Stimulated activated CD4-positive, alpha-beta T cell treated with anti-CD3 and anti-CD28 coated beads, Interleukin-2, amount 100 ng/mL, for 24 hours (primary cell): ENCODE measurements at regions not wholly inside any gene's neighbourhood (a gene's known extent, or its start where the extent isn't known, plus 50 kb on each side); places are given as distances from the start of the nearest gene placed in this dataset.

Experiments used
- DNase-seq, 2 donors: peaks; one replicate each; pipeline ENCODE4 v3.0.0-alpha.2; 2020

- no peak for DNase-seq
Measured at GRCh38 chr11:10387206-10388083, 67.6 kb upstream of the AMPD3 start.

GRCh38 chr11:10388101-10388500 is 67.0 kb upstream of the AMPD3 start:
- no peak for DNase-seq

DNA sequence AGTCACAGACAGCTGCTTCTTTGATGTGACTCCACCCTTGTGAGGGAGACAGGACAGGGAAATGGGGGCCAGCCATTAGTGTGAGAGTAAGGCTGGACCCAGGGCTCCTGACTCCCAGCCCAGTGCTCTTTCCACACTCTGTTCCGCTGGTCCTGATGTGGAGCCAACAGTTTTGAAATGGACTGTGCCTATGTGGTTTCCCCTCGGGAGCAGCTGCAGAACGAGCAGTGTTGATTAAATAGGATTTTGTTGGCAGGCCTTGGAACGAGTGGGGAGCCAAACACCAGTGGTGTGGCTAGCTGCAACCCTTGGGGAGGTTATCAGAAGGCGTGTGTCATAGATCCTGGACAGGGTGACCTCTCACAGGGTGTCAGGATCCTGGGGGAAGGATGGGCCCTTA is 66.5 kb upstream of the AMPD3 start:
- no peak for DNase-seq

DNA sequence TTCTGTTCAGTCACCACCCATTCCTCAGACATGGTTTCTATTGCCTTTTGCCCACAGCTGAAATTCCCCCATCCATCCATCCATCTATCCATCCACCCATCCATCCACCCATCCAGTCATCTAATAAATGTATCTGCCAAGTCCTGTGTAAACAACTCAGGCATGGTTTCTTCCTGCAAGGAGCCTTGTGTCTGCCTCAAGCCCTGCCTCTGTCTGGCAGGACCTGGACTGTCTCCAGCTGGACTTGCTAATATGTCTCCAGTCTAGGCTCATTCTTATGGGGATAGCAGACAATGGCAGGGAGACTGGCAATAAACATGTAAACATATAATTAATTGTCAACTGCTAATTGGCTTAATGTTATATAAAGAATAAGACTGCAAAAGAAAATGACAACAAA is 64.7 kb upstream of the AMPD3 start:
- DNase-seq = no peak

DNA sequence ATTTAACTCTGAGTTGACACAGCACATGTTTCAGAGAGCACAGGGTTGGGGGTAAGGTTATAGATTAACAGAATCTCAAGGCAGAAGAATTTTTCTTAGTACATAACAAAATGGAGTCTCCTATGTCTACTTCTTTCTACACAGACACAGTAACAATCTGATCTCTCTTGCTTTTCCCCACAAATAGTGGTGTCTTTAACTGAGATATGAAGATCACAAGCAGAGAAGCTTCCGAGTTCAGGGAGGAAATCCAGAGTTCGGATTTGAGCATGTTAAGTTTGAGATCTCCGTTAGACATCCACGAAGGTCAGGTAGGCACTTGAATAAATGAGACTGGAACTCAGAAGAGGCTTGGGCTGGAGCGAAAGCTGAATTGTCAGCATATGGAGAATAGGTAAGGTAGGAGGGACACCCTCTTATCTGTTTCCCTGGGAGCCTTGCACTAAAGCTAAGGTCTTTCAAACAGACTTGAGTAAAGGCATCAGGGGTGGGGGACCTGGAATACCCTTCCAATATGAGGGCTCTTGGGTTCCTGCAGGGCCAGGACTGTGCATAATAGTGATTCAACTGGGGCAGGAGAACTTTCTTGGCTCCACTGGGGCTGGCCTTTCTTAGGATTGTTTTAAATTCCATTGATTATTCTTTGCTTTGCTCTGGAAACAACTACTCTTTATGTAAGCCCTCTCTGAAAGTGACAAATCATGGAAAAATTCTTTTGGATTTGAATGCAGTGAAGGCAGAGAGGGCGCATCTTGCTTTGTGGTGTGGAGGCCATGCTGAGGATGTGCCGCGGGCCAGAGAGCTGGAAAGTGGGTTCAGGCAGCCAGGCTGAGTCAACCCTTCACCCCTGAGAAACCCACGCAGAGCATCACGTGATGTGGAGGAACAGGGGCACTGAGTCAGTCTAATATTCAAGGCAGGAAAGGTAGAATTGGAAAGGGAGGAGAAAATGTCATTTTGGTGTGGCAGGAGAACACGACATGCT is 62.7 kb upstream of the AMPD3 start:
- no peak for DNase-seq

DNA sequence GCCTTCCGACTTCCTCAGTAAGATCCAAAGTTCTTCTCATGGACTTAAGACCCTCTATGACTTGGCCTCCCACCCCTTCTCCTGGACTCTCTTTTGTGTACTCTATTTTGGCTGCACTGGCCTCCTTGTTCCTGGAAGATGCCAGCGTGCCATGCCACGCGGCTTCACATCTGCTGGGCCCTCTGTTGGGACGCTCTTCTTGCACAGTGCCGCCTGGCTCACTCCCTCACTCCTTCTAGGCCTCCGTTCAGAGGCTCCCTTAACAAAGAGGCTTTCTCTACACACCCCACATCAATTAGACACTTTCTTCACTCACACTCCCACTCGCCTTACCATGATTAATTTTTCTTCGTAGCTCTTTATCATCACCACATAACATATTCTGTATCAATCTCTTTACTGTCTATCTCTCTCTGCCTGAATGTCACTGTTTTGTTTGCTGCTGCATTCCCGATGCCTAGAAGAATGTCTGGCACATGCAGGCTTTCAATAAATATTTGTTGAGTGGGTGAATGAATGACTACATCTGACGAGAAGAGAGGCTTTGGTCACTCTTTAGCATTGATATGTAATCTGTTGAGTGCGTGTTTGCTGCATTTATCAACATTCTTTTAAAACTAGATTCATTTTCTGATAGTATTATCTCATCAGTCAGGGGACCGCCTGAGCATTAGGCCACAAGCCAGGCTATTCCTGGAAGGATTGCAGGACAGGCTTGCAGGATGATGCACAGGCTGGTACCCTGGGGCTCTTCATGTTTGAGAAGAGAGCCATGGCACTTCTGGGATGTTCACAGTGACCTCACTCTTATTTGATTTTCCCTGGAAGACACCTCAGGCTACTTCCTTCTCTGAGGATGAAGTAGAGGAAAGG is 60.6 kb upstream of the AMPD3 start:
- no peak for DNase-seq

- DNase-seq = no peak
Measured at GRCh38 chr11:10395166-10395897, 59.7 kb upstream of the AMPD3 start.

DNA sequence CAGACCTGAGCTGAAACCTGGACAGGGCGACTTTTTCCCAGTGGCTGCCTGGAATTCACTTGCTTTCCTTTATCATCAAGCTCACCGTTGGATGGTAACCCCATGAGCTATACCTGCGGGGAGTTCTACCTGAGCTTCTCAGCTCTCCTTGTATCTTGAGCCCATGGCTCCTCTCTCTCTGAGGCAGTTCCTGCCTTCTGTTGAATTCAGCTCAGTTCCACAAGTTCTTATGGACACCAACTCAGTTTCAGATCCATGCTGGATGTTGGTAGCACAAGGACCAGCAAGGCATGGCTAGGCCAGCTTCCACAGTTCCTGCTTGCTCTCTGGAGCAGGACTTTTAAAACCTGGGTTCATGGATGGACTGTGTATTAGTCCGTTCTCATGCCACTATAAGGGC is 58.3 kb upstream of the AMPD3 start:
- no peak for DNase-seq

GRCh38 chr11:10397226-10397987 is 57.7 kb upstream of the AMPD3 start:
- DNase-seq = no peak

GRCh38 chr11:10398525-10398924 is 56.5 kb upstream of the AMPD3 start:
- no peak for DNase-seq

GRCh38 chr11:10400856-10401255 is 54.2 kb upstream of the AMPD3 start:
- DNase-seq = no peak

DNA sequence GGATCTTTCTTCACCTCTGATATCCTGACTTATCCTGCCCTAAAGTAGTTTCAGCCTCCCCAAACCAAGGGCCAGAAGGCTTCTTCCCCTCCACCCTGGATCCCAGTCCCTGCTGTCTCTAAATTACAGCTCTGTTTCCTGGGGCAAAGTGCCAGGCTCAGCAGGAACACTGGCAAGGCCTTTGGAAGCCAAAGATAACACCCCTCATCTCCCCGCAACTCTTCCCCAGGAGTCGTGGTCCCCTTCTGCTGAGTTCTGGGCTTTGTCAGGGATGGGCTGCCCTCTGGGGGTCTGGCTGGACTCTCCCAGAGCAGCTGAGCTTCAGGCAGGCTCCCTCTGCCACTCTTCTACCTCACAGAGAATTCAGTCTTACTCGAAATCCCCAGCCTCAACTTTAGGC is 53.8 kb upstream of the AMPD3 start:
- DNase-seq = no peak

DNA sequence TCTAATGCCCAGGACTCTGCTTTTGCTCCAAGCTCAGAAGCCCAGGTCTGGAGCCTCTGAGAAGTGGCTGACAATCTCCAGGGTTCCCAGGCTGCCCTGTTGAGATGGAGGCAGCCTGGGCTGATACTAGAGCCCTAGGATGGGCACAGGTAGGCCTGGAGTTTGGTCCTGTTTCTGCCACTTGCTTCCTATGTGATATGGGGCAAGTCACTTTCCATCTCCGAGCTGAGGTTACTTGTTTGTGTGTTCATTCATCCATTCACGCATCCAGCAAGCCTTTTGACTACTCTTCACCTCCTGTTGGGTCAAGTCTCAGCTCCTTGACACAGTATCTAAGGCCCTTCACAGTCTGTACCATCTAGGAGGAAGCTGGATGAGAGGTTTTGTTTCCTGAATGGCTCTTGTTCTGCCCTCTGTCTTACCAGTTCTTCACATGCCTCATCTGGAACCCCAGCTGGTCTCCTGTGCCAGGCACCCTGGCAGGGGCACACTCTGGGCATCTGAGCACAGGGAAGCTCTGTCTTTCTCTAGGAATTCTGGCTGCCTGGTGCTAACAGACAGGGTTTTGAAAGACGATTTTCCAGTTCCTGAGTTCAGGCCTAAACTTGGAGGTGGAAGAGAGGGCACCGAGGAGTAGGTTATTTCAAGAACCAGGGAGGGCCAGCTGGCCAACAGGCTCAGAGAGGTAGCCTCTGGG is 53.2 kb upstream of the AMPD3 start:
- DNase-seq = no peak
